HG02884 (cell line): ENCODE measurements at regions not wholly inside any gene's neighbourhood (a gene's known extent, or its start where the extent isn't known, plus 50 kb on each side); places are given as distances from the start of the nearest gene placed in this dataset.
"Not testable (repeated sequence)": the region's sequence is repeated elsewhere in the genome, so short reads cannot be mapped to it uniquely, and the experiment has no call there.

ENCODE experiments used
- ATAC-seq: cut with Tn5 transposase; IDR thresholded peaks from one replicate; pipeline ENCODE4 v1.9.1; 2021; ENCODE audit warnings: mild to moderate bottlenecking, moderate library complexity; ENCODE audit not compliant: unreplicated experiment

- ATAC-seq, result peak; percentile 91
Measured at GRCh38 chr15:69755551-69756310, 303.1 kb downstream of the RPLP1 start.

- ATAC-seq, result no peak
Measured at GRCh38 chr15:69756440-69756839, 303.8 kb downstream of the RPLP1 start.

- no peak for ATAC-seq
Measured at GRCh38 chr15:69757186-69757585, 304.6 kb downstream of the RPLP1 start.

- ATAC-seq, result no peak
Measured at GRCh38 chr15:69758291-69758771, 305.7 kb downstream of the RPLP1 start.

GRCh38 chr15:69758810-69759790 lies 306.5 kb downstream of the RPLP1 start:
- no peak for ATAC-seq

- ATAC-seq, result no peak
Measured at GRCh38 chr15:69760258-69760845, 307.7 kb downstream of the RPLP1 start.

- peak; percentile 46 for ATAC-seq
Measured at GRCh38 chr15:69760890-69761568, 308.4 kb downstream of the RPLP1 start.

- no peak for ATAC-seq
Measured at GRCh38 chr15:69762373-69763148, 309.9 kb downstream of the RPLP1 start.

GRCh38 chr15:69763831-69764230 lies 311.2 kb downstream of the RPLP1 start:
- no peak for ATAC-seq

GRCh38 chr15:69766156-69766555 lies 313.5 kb downstream of the RPLP1 start:
- no peak for ATAC-seq

- ATAC-seq, result no peak
Measured at GRCh38 chr15:69767191-69767590, 314.6 kb downstream of the RPLP1 start.

GRCh38 chr15:69769336-69769735 lies 316.7 kb downstream of the RPLP1 start:
- not testable (repeated sequence) for ATAC-seq

GRCh38 chr15:69774258-69774657 lies 321.6 kb downstream of the RPLP1 start:
- not testable (repeated sequence) for ATAC-seq

- not testable (repeated sequence) for ATAC-seq
Measured at GRCh38 chr15:69774711-69775110, 322.1 kb downstream of the RPLP1 start.

- ATAC-seq, result no peak
Measured at GRCh38 chr15:69777356-69777755, 320.4 kb downstream of the TLE3 start.

GRCh38 chr15:69780374-69780773 lies 317.3 kb downstream of the TLE3 start:
- no peak for ATAC-seq

GRCh38 chr15:69780981-69781380 lies 316.7 kb downstream of the TLE3 start:
- no peak for ATAC-seq

GRCh38 chr15:69781411-69782125 lies 316.1 kb downstream of the TLE3 start:
- no peak for ATAC-seq

GRCh38 chr15:69782139-69782658 lies 315.5 kb downstream of the TLE3 start:
- no peak for ATAC-seq
